Peyer's patch (tissue), 4 donors: ENCODE measurements at regions not wholly inside any gene's neighbourhood (a gene's known extent, or its start where the extent isn't known, plus 50 kb on each side); places are given as distances from the start of the nearest gene placed in this dataset.
A peak's percentile ranks its signal among the peaks of the same experiment; 100 is the strongest.

Experiments used
- DNase-seq, 3 donors: peaks; one replicate each; pipeline ENCODE4 v3.0.0-alpha.2; 2017 to 2019
- H3K27ac ChIP-seq, 4 donors: fragments of 200-600 bp; sonication (generic); one replicate each; pipeline ENCODE4 v1.5.1; 2016 to 2019
- H3K27me3 ChIP-seq, 2 donors: fragments of 200-600 bp; sonication (generic); one replicate each; pipeline ENCODE4 v1.5.1; 2019
- H3K36me3 ChIP-seq, 3 donors: fragments of 200-600 bp; sonication (generic); one replicate each; pipeline ENCODE4 v1.5.1; 2016 to 2019
- H3K4me1 ChIP-seq, 4 donors: fragments of 200-600 bp; sonication (generic); one replicate each; pipeline ENCODE4 v1.5.1; 2016 to 2019
- H3K4me3 ChIP-seq, 4 donors: fragments of 200-600 bp; sonication (generic); 1 replicate in 3 of 4; 2 replicates in 1 of 4; pipeline ENCODE4 v1.5.1; 2016 to 2019; ENCODE audit warnings: mild to moderate bottlenecking in 1 of 4
- H3K9me3 ChIP-seq, 4 donors: fragments of 200-600 bp; sonication (generic); one replicate each; pipeline ENCODE4 v1.5.1; 2016 to 2019; ENCODE audit warnings: mild to moderate bottlenecking in 1 of 4
- POLR2A ChIP-seq, 2 donors: fragments of 450-650 bp; IDR thresholded peaks; one replicate each; pipeline ENCODE4 v1.5.1; 2017; ENCODE audit warnings: antibody characterized with exemption in 2 of 2, mild to moderate bottlenecking in 2 of 2, moderate library complexity in 2 of 2
- TF ChIP-seq, protein P1 (sequence below), 6 experiments: fragments of 450-650 bp in 4 of 6; fragments of 200-600 bp in 2 of 6; sonication (generic) in 1 of 6; IDR thresholded peaks; one replicate each; pipeline ENCODE4 v1.5.1; 2017 to 2019; ENCODE audit warnings: antibody characterized with exemption in 6 of 6, mild to moderate bottlenecking in 3 of 6, moderate library complexity in 1 of 6

GRCh38 chr10:3293581-3294431 is 121.2 kb upstream of the PITRM1 start:
- Histone ChIP-seq H3K9me3 (no peaks in the 10 kb centered on the region), H3K27ac (peak overlapping the region in 2 of 4 donors; percentile 17 to 60), H3K4me1 (no peaks in the 10 kb centered on the region), H3K36me3 (no peaks in the 10 kb centered on the region), H3K4me3 (no peak overlapping the region), H3K27me3 (no peaks in the 10 kb centered on the region)
- DNase-seq: peak in 1 of 3 donors; percentile 32
- TF ChIP-seq, protein P1, sequence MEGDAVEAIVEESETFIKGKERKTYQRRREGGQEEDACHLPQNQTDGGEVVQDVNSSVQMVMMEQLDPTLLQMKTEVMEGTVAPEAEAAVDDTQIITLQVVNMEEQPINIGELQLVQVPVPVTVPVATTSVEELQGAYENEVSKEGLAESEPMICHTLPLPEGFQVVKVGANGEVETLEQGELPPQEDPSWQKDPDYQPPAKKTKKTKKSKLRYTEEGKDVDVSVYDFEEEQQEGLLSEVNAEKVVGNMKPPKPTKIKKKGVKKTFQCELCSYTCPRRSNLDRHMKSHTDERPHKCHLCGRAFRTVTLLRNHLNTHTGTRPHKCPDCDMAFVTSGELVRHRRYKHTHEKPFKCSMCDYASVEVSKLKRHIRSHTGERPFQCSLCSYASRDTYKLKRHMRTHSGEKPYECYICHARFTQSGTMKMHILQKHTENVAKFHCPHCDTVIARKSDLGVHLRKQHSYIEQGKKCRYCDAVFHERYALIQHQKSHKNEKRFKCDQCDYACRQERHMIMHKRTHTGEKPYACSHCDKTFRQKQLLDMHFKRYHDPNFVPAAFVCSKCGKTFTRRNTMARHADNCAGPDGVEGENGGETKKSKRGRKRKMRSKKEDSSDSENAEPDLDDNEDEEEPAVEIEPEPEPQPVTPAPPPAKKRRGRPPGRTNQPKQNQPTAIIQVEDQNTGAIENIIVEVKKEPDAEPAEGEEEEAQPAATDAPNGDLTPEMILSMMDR (IDR thresholded peaks at IDR 0.05): no peak
- no peak for TF ChIP-seq POLR2A (IDR thresholded peaks at IDR 0.05)

GRCh38 chr10:3292636-3293035 is 120.1 kb upstream of the PITRM1 start:
- Histone ChIP-seq H3K4me3 (no peak overlapping the region), H3K4me1 (no peaks in the 10 kb centered on the region), H3K27ac (peak overlapping the region in 1 of 4 donors; percentile 60), H3K36me3 (no peaks in the 10 kb centered on the region), H3K27me3 (no peaks in the 10 kb centered on the region), H3K9me3 (no peaks in the 10 kb centered on the region)
- TF ChIP-seq, protein P1 (IDR thresholded peaks at IDR 0.05): no peak
- no peak for TF ChIP-seq POLR2A (IDR thresholded peaks at IDR 0.05)
- DNase-seq: peak in 1 of 3 donors; percentile 40

GRCh38 chr10:3290550-3290949 is 118.0 kb upstream of the PITRM1 start:
- no peak overlapping the region for H3K4me3 ChIP-seq
- no peaks in the 10 kb centered on the region for H3K9me3 ChIP-seq
- H3K27me3 ChIP-seq: no peaks in the 10 kb centered on the region
- H3K4me1 ChIP-seq: no peaks in the 10 kb centered on the region
- H3K27ac ChIP-seq: no peak overlapping the region
- no peaks in the 10 kb centered on the region for H3K36me3 ChIP-seq
- peak in 1 of 3 donors; percentile 38 for DNase-seq
- TF ChIP-seq POLR2A (IDR thresholded peaks at IDR 0.05): no peak
- TF ChIP-seq, protein P1 (IDR thresholded peaks at IDR 0.05): no peak

DNA sequence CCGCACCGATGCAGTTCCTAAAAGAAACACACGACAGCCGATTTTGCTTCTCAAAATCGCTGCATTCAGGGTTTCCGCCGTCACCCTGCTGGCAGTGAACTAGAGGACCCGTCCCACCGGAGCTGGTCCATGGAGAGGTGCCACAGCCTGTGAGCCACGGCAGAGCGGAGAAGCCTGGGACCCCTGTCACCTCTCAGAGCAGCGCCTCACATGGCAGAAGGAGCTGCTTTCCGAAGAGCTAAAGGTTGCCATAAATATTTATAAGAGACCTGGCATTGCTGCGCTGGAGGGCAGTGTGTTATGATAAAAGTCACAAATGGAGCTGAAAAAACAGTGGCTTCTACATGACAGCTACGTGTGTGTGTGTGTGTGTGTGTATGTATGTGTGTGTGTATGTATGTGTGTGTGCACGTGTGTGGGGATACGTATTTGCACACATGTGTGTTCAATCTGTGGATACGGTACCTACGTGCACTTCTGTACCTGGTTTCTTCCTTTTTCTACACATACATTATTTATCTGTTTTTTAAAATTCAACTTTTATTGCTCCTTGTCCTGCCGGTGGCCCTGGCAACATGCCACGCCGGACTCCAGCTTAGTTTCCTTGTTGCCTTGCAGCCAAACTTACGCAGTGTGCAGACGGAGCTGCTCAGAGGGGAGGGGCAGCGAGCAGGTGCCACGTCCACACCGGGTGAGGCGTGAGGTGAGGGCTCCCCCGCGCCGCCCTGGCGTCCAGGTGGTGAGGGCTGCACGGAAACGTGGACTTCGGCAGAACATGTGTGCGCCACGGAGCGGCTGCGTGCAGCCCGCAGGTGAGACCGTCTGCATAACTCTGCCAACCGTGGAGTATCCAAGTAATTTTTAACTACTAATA is 115.2 kb upstream of the PITRM1 start:
- Histone ChIP-seq H3K9me3 (no peaks in the 10 kb centered on the region), H3K4me1 (no peaks in the 10 kb centered on the region), H3K27me3 (no peaks in the 10 kb centered on the region), H3K36me3 (no peaks in the 10 kb centered on the region), H3K27ac (no peak overlapping the region), H3K4me3 (no peak overlapping the region)
- TF ChIP-seq, protein P1 (IDR thresholded peaks at IDR 0.05): peak in 2 of 6 experiments; percentile 2 to 23
- no peak for TF ChIP-seq POLR2A (IDR thresholded peaks at IDR 0.05)
- peak in 2 of 3 donors; percentile 85 for DNase-seq

- DNase-seq: no peak
- H3K9me3 ChIP-seq: no peaks in the 10 kb centered on the region
- no peak overlapping the region for H3K27ac ChIP-seq
Observed at GRCh38 chr10:3282674-3283017, 110.1 kb upstream of the PITRM1 start.

More at GRCh38 chr10:3282674-3283017, 110.1 kb upstream of the PITRM1 start:
- no peaks in the 10 kb centered on the region for H3K36me3 ChIP-seq
- H3K4me1 ChIP-seq: no peaks in the 10 kb centered on the region
- no peak overlapping the region for H3K4me3 ChIP-seq
- no peak for TF ChIP-seq POLR2A (IDR thresholded peaks at IDR 0.05)
- TF ChIP-seq, protein P1 (IDR thresholded peaks at IDR 0.05): no peak
- H3K27me3 ChIP-seq: no peaks in the 10 kb centered on the region
